HepG2 (cell line): ENCODE measurements at regions not wholly inside any gene's neighbourhood (a gene's known extent, or its start where the extent isn't known, plus 50 kb on each side); places are given as distances from the start of the nearest gene placed in this dataset.

Experiments
- ATAC-seq: fragments of 200-7000 bp; cut with Tn5 transposase; 3 replicates; pipeline ENCODE4 v1.9.1; 2020; ENCODE audit warnings: mild to moderate bottlenecking, moderate library complexity
- BruUV-seq: library from RNA; stranded (reverse); fragments of 400-500 nt; replicated peaks from 2 replicates; lab custom pipeline; 2021; lab: Mats Ljungman, UMichigan
- CTCF ChIA-PET: fragments of 300-600 bp; formaldehyde crosslinking; extraction: SDS; loops from one replicate; lab custom pipeline; 2021; ENCODE audit warnings: low total read pairs, inconsistent platforms, low intra/inter-chr PET ratio; lab: Yijun Ruan, JAX
- POLR2A ChIA-PET: fragments of 350-600 bp; sonication (Branson Sonifier 250); formaldehyde crosslinking; loops from one replicate; lab custom pipeline; 2020; ENCODE audit warnings: antibody characterized with exemption, inconsistent platforms; lab: Yijun Ruan, JAX
- DNase-seq: peaks from one replicate; pipeline ENCODE4 v3.0.0-alpha.2; 2015; ENCODE audit warnings: low spot score
- FAIRE-seq: peaks from 3 replicates; lab custom pipeline; 2011; peaks lifted over from hg19 to GRCh38; lab: Jason Lieb, UNC
- H2AFZ ChIP-seq: one replicate; pipeline ENCODE4 v1.6.1; 2011; ENCODE audit warnings: low read length, inconsistent platforms
- H3K27ac ChIP-seq: fragments of 300-600 bp; 3 replicates; pipeline ENCODE4 v1.8.0; 2011; ENCODE audit warnings: mixed run types, mild to moderate bottlenecking, mixed read lengths, low read length, inconsistent platforms; ENCODE audit not compliant: insufficient read depth; ENCODE audit errors: extremely low read length
- H3K27me3 ChIP-seq, 2 experiments: fragments of 200-600 bp in 1 of 2; 2 replicates in 1 of 2; 3 replicates in 1 of 2; pipeline versions ENCODE4 v1.6.0 to v1.8.0; 2011; ENCODE audit warnings: low read length in 2 of 2, mild to moderate bottlenecking in 2 of 2, moderate library complexity in 2 of 2, inconsistent platforms in 1 of 2; ENCODE audit not compliant: insufficient read depth in 2 of 2, control insufficient read depth in 1 of 2
- H3K36me3 ChIP-seq, 2 experiments: fragments of 200-600 bp in 1 of 2; replicated peaks in 1 of 2; 2 replicates in 1 of 2; 3 replicates in 1 of 2; pipeline versions ENCODE4 v1.5.1 to v1.8.0; 2011; ENCODE audit warnings: low read length in 2 of 2, inconsistent platforms in 1 of 2; ENCODE audit not compliant: insufficient read depth in 2 of 2, control insufficient read depth in 1 of 2
- H3K4me1 ChIP-seq: 2 replicates; pipeline ENCODE4 v1.5.1; 2012; ENCODE audit warnings: low read length, inconsistent platforms; ENCODE audit not compliant: insufficient read depth
- H3K4me2 ChIP-seq: 2 replicates; pipeline ENCODE4 v1.6.0; 2011; ENCODE audit warnings: low read depth, low read length, inconsistent platforms
- H3K4me3 ChIP-seq, 3 experiments: fragments of 200-600 bp in 1 of 3; sonication (generic), shearing (Covaris generic) in 1 of 3; replicated peaks in 1 of 3; 2 replicates each; pipeline ENCODE4 v1.5.1; 2011 to 2016; ENCODE audit warnings: low read length in 3 of 3, inconsistent platforms in 2 of 3, low read depth in 2 of 3, mild to moderate bottlenecking in 2 of 3, control low read depth in 1 of 3, mixed read lengths in 1 of 3; ENCODE audit not compliant: insufficient read depth in 1 of 3
- H3K79me2 ChIP-seq: one replicate; pipeline ENCODE4 v1.6.1; 2011; ENCODE audit warnings: low read length, inconsistent platforms; ENCODE audit not compliant: insufficient read depth
- H3K9ac ChIP-seq: 2 replicates; pipeline ENCODE4 v1.6.0; 2011; ENCODE audit warnings: mild to moderate bottlenecking, low read depth, low read length, inconsistent platforms; ENCODE audit not compliant: insufficient read depth
- H3K9me3 ChIP-seq: 2 replicates; pipeline ENCODE4 v1.5.1; 2012; ENCODE audit warnings: mild to moderate bottlenecking, low read length
- H4K20me1 ChIP-seq: 2 replicates; pipeline ENCODE4 v1.6.0; 2011; ENCODE audit warnings: inconsistent platforms, mild to moderate bottlenecking, low read length, moderate library complexity; ENCODE audit not compliant: insufficient read depth
- CBFB ChIP-seq: sonication (generic); formaldehyde crosslinking; IDR thresholded peaks from 2 replicates; pipeline ENCODE4 v1.4.0; 2020; ENCODE audit warnings: missing genetic modification reagents
- DRAP1 ChIP-seq: IDR thresholded peaks from 2 replicates; pipeline ENCODE4 v1.6.1; 2016; ENCODE audit warnings: missing genetic modification reagents, missing compliant biosample characterization
- GRHL1 ChIP-seq: sonication (generic); formaldehyde crosslinking; conservative IDR thresholded peaks from 2 replicates; pipeline ENCODE4 v1.8.0; 2022; ENCODE audit warnings: missing genetic modification reagents
- HNRNPL ChIP-seq: fragments of 200-400 bp; formaldehyde crosslinking; IDR thresholded peaks from 2 replicates; pipeline ENCODE4 v1.6.1; 2017; ENCODE audit warnings: mild to moderate bottlenecking, low read depth, low read length
- KLF9 ChIP-seq: IDR thresholded peaks from 2 replicates; pipeline ENCODE4 v1.6.1; 2016; ENCODE audit warnings: low read depth
- MTA1 ChIP-seq: sonication (generic); formaldehyde crosslinking; IDR thresholded peaks from 2 replicates; pipeline ENCODE4 v1.4.0; 2020; ENCODE audit warnings: missing genetic modification reagents, mild to moderate bottlenecking, borderline replicate concordance
- NFYC ChIP-seq: IDR thresholded peaks from 2 replicates; pipeline ENCODE4 v1.6.1; 2016; ENCODE audit warnings: missing genetic modification reagents, missing compliant biosample characterization
- YEATS2 ChIP-seq: sonication (generic); formaldehyde crosslinking; IDR thresholded peaks from 2 replicates; pipeline ENCODE4 v1.4.0; 2020; ENCODE audit warnings: missing genetic modification reagents, borderline replicate concordance
- ZNF547 ChIP-seq: sonication (generic); formaldehyde crosslinking; IDR thresholded peaks from 2 replicates; pipeline ENCODE4 v1.5.1; 2020; ENCODE audit warnings: mild to moderate bottlenecking, missing genetic modification reagents
- ZNF552 ChIP-seq: sonication (generic); formaldehyde crosslinking; IDR thresholded peaks from 2 replicates; pipeline ENCODE4 v1.9.0; 2022; ENCODE audit warnings: missing genetic modification reagents, mild to moderate bottlenecking, borderline replicate concordance
- ZNF713 ChIP-seq: sonication (generic); formaldehyde crosslinking; IDR thresholded peaks from 2 replicates; pipeline ENCODE4 v1.4.0; 2020; ENCODE audit warnings: mild to moderate bottlenecking, missing genetic modification reagents
- ZNF749 ChIP-seq: sonication (generic); formaldehyde crosslinking; IDR thresholded peaks from 2 replicates; pipeline ENCODE4 v1.8.0; 2022; ENCODE audit warnings: mild to moderate bottlenecking, missing genetic modification reagents, moderate library complexity, borderline replicate concordance
- WGBS: methylation state at CpG from one replicate; pipeline ENCODE4 v1.1.6; 2017; ENCODE audit warnings: low lambda C conversion rate; 5-methylcytosine and 5-hydroxymethylcytosine counted together
- in situ Hi-C: cut with HindIII; loops from 2 replicates; pipeline ENCODE4 v1.10.0; 2017; ENCODE audit warnings: low pct_unique_long_range_greater_than_20kb; ENCODE audit not compliant: extremely low pct_ligation_motif_present
- intact Hi-C: fragments of 100-400 bp; cut with micrococcal nuclease; formaldehyde crosslinking; loops from one replicate; pipeline ENCODE4 v1.10.0; 2022; ENCODE audit not compliant: unreplicated experiment

DNA sequence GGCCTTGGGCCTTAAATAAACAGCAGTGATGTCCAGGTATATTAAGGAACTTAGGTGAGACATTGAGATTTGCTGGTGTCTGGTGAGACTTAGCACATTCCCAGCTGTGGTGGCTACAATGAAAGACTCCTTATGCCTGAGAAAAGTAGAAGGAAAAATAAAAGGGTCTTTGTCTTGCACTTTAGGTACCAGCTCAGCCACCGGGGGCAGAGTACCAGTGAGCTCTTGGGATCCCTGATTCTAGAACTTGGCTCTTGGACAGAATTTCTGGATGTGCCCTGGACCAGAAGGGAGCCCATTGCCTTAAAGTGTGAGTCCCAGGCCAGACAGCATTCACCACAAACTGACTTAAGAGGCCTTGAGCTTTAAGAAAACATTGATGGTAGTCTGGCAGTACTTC is 1038.7 kb downstream of the SORCS3 start:
- no peak for ATAC-seq
- BruUV-seq = no TSS peak
- Histone ChIP-seq H3K9me3 (peaks cover 78% of the 10 kb centered on the region), H3K27ac (no peak overlapping the region), H3K4me2 (no peak overlapping the region), H3K9ac (no peak overlapping the region), H3K4me3 (no peak overlapping the region), H4K20me1 (no peaks in the 10 kb centered on the region), H3K27me3 (no peaks in the 10 kb centered on the region), H3K79me2 (no peaks in the 10 kb centered on the region), H2AFZ (no peak overlapping the region), H3K36me3 (no peaks in the 10 kb centered on the region), H3K4me1 (no peaks in the 10 kb centered on the region)
- DNase-seq = no peak
- POLR2A ChIA-PET = no interaction called here
- CTCF ChIA-PET = no interaction called here
- 0% methylated on average over 1 of the region's 1 CpG for WGBS
- TF ChIP-seq DRAP1 (CRISPR knock-in tag) (no peak), ZNF547 (CRISPR knock-in tag) (no peak), NFYC (CRISPR knock-in tag) (no peak), CBFB (CRISPR knock-in tag) (no peak), GRHL1 (CRISPR knock-in tag) (no peak), MTA1 (CRISPR knock-in tag) (no peak), ZNF749 (no peak), HNRNPL (no peak), ZNF552 (CRISPR knock-in tag) (no peak), YEATS2 (CRISPR knock-in tag) (no peak), KLF9 (CRISPR knock-in tag) (no peak), ZNF713 (CRISPR knock-in tag) (no peak)
- intact Hi-C loops (no loop called here), in situ Hi-C loops (no loop called here)
- no peak for FAIRE-seq
